ENCODE measurements at regions not wholly inside any gene's neighbourhood (a gene's known extent, or its start where the extent isn't known, plus 50 kb on each side); places are given as distances from the start of the nearest gene placed in this dataset.

GRCh38 chr11:129703846-129704245 lies 111.8 kb upstream of the TMEM45B start:
- H3K56ac ChIP-seq (ENCODE audit: insufficient read length, low read depth, low read length) = no peak overlapping the region
- no peaks in the 10 kb centered on the region for H3K27me3 ChIP-seq (ENCODE audit: insufficient read depth, low read length)
- H3K4ac ChIP-seq (ENCODE audit: low read depth, low read length) = no peak overlapping the region
- no peaks in the 10 kb centered on the region for H3K9me3 ChIP-seq (ENCODE audit: control insufficient read depth, low read depth, low read length)
- no peaks in the 10 kb centered on the region for H3K79me1 ChIP-seq (ENCODE audit: insufficient read depth, low read depth, low read length, poor library complexity, severe bottlenecking)
- TF ChIP-seq CTCF (conservative IDR thresholded peaks at IDR 0.05) = no peak
- no peak overlapping the region for H2BK20ac ChIP-seq (ENCODE audit: low read depth, low read length, poor library complexity, severe bottlenecking)
- Mint-ChIP-seq H3K27ac (no peak overlapping the region), H3K4me3 (no peak overlapping the region), H3K27me3 (ENCODE audit: low read depth) (peaks cover 23% of the 10 kb centered on the region), H3K36me3 (ENCODE audit: insufficient read depth in 1 of 3, low read depth in 3 of 3) (no peaks in the 10 kb centered on the region), H3K9me3 (no peaks in the 10 kb centered on the region; a peak in 1 of 5 replicates), H3K4me1 (peaks cover 3 to 4% of the 10 kb centered on the region in 2 experiments)
- H2BK15ac ChIP-seq (ENCODE audit: low read depth, low read length) = no peak overlapping the region
- no peak overlapping the region for H3K18ac ChIP-seq (ENCODE audit: insufficient read length, low read depth, low read length)
- H2BK5ac ChIP-seq (ENCODE audit: insufficient read length, low read length) = no peak overlapping the region
- H4K20me1 ChIP-seq (ENCODE audit: control insufficient read depth, insufficient read depth, insufficient read length) = no peaks in the 10 kb centered on the region
- no peak overlapping the region for H4K5ac ChIP-seq (ENCODE audit: insufficient read length, low read depth, low read length)
- H2BK120ac ChIP-seq (ENCODE audit: low read depth, low read length, poor library complexity, severe bottlenecking) = no peak overlapping the region
- no peak overlapping the region for H4K91ac ChIP-seq (ENCODE audit: insufficient read length, low read depth, low read length)
- WGBS (ENCODE audit: extremely low coverage, insufficient read length, low lambda C conversion rate) = no CpG with 5 or more reads among the region's 6 CpGs
- H3T11ph ChIP-seq (ENCODE audit: low read length) = no peak overlapping the region
- DNase-seq = peak; percentile 12
- H3K9ac ChIP-seq (ENCODE audit: extremely low read depth, insufficient read length, low read length) = no peak overlapping the region
- no peaks in the 10 kb centered on the region for H3K79me2 ChIP-seq (ENCODE audit: insufficient read depth, low read length)
- no peak overlapping the region for H3K23ac ChIP-seq (ENCODE audit: insufficient read length, low read depth, low read length)
- no peak overlapping the region for H2AFZ ChIP-seq (ENCODE audit: low read length)
- H3K4me2 ChIP-seq (ENCODE audit: insufficient read depth, insufficient read length, low read length) = no peak overlapping the region
- H2AK5ac ChIP-seq (ENCODE audit: insufficient read length, low read length) = no peak overlapping the region
- H3K14ac ChIP-seq (ENCODE audit: insufficient read depth, low read length) = no peak overlapping the region
- no peak overlapping the region for H2BK12ac ChIP-seq (ENCODE audit: insufficient read length, low read depth, low read length)
- no peaks in the 10 kb centered on the region for H3K4me1 ChIP-seq (ENCODE audit: insufficient read depth, low read length)
- H3K27ac ChIP-seq (ENCODE audit: insufficient read length, low read depth, low read length) = no peak overlapping the region
- H4K8ac ChIP-seq (replicated peaks; ENCODE audit: insufficient read length, low read depth, low read length) = no peak overlapping the region
- H3K23me2 ChIP-seq (ENCODE audit: insufficient read length, low read depth, low read length, poor library complexity, severe bottlenecking) = no peaks in the 10 kb centered on the region
